Prostate gland (tissue), 2 donors: ENCODE measurements at regions not wholly inside any gene's neighbourhood (a gene's known extent, or its start where the extent isn't known, plus 50 kb on each side); places are given as distances from the start of the nearest gene placed in this dataset.

ENCODE experiments used
- CTCF ChIP-seq, 4 experiments: fragments of 200-600 bp in 2 of 4; fragments of 450-650 bp in 2 of 4; sonication (generic) in 2 of 4; IDR thresholded peaks; 1 replicate in 3 of 4; 2 replicates in 1 of 4; pipeline ENCODE4 v1.5.1; 2016 to 2019; ENCODE audit warnings: antibody characterized with exemption in 4 of 4, mild to moderate bottlenecking in 2 of 4, moderate library complexity in 2 of 4
- POLR2A ChIP-seq: fragments of 450-650 bp; IDR thresholded peaks from one replicate; pipeline ENCODE4 v1.6.1; 2016; ENCODE audit warnings: antibody characterized with exemption, mild to moderate bottlenecking
- POLR2AphosphoS5 ChIP-seq: sonication (generic); formaldehyde crosslinking; IDR thresholded peaks from one replicate; pipeline ENCODE4 v1.6.1; 2017; ENCODE audit warnings: antibody characterized with exemption

GRCh38 chr11:28976012-28976800 is 868.0 kb downstream of the METTL15 start:
- no peak for TF ChIP-seq POLR2AphosphoS5
- TF ChIP-seq POLR2A, result no peak
- no peak for TF ChIP-seq CTCF (IDR thresholded peaks at IDR 0.05)
